ENCODE measurements at regions not wholly inside any gene's neighbourhood (a gene's known extent, or its start where the extent isn't known, plus 50 kb on each side); places are given as distances from the start of the nearest gene placed in this dataset.

- TF ChIP-seq MAX (IDR thresholded peaks at IDR 0.05; ENCODE audit: low read depth, low read length), result no peak
- no peak for TF ChIP-seq POLR2A (IDR thresholded peaks at IDR 0.05; ENCODE audit: extremely low read depth, insufficient read length)
- TF ChIP-seq CTCF (IDR thresholded peaks at IDR 0.05; ENCODE audit: low read depth, low read length), result no peak
- no peak for TF ChIP-seq MYC (IDR thresholded peaks at IDR 0.05; ENCODE audit: low read depth, low read length)
- no peak overlapping the region for H3K4me3 ChIP-seq (ENCODE audit: low read depth, low read length)
- no peak for DNase-seq (ENCODE audit: low read depth)
These were observed 57.1 kb downstream of the FAM47B start for GRCh38 chrX:34999702-35000101.

- TF ChIP-seq POLR2A (IDR thresholded peaks at IDR 0.05; ENCODE audit: extremely low read depth, insufficient read length) (no peak), CTCF (IDR thresholded peaks at IDR 0.05; ENCODE audit: low read depth, low read length) (no peak), MYC (IDR thresholded peaks at IDR 0.05; ENCODE audit: low read depth, low read length) (no peak), MAX (IDR thresholded peaks at IDR 0.05; ENCODE audit: low read depth, low read length) (no peak)
- H3K4me3 ChIP-seq (ENCODE audit: low read depth, low read length), result no peak overlapping the region
- no peak for DNase-seq (ENCODE audit: low read depth)
These were observed 63.8 kb downstream of the FAM47B start for GRCh38 chrX:35006361-35006760.

GRCh38 chrX:35015621-35016020 lies 73.0 kb downstream of the FAM47B start:
- no peak for TF ChIP-seq POLR2A (IDR thresholded peaks at IDR 0.05; ENCODE audit: extremely low read depth, insufficient read length)
- TF ChIP-seq CTCF (IDR thresholded peaks at IDR 0.05; ENCODE audit: low read depth, low read length), result no peak
- no peak for TF ChIP-seq MYC (IDR thresholded peaks at IDR 0.05; ENCODE audit: low read depth, low read length)
- TF ChIP-seq MAX (IDR thresholded peaks at IDR 0.05; ENCODE audit: low read depth, low read length), result no peak
- no peak overlapping the region for H3K4me3 ChIP-seq (ENCODE audit: low read depth, low read length)
- no peak for DNase-seq (ENCODE audit: low read depth)

- DNase-seq (ENCODE audit: low read depth), result no peak
- TF ChIP-seq POLR2A (IDR thresholded peaks at IDR 0.05; ENCODE audit: extremely low read depth, insufficient read length), result no peak
- TF ChIP-seq MAX (IDR thresholded peaks at IDR 0.05; ENCODE audit: low read depth, low read length), result no peak
- no peak overlapping the region for H3K4me3 ChIP-seq (ENCODE audit: low read depth, low read length)
These were observed 73.5 kb downstream of the FAM47B start for GRCh38 chrX:35016051-35016450.

- DNase-seq (ENCODE audit: low read depth), result no peak
- H3K4me3 ChIP-seq (ENCODE audit: low read depth, low read length), result no peak overlapping the region
- TF ChIP-seq CTCF (IDR thresholded peaks at IDR 0.05; ENCODE audit: low read depth, low read length), result no peak
- no peak for TF ChIP-seq POLR2A (IDR thresholded peaks at IDR 0.05; ENCODE audit: extremely low read depth, insufficient read length)
- no peak for TF ChIP-seq MYC (IDR thresholded peaks at IDR 0.05; ENCODE audit: low read depth, low read length)
- TF ChIP-seq MAX (IDR thresholded peaks at IDR 0.05; ENCODE audit: low read depth, low read length), result no peak
These were observed 74.7 kb downstream of the FAM47B start for GRCh38 chrX:35017284-35017683.

- TF ChIP-seq POLR2A (IDR thresholded peaks at IDR 0.05; ENCODE audit: extremely low read depth, insufficient read length) (no peak), CTCF (IDR thresholded peaks at IDR 0.05; ENCODE audit: low read depth, low read length) (no peak), MYC (IDR thresholded peaks at IDR 0.05; ENCODE audit: low read depth, low read length) (no peak), MAX (IDR thresholded peaks at IDR 0.05; ENCODE audit: low read depth, low read length) (no peak)
- no peak overlapping the region for H3K4me3 ChIP-seq (ENCODE audit: low read depth, low read length)
- no peak for DNase-seq (ENCODE audit: low read depth)
These were observed 81.1 kb downstream of the FAM47B start for GRCh38 chrX:35023683-35024082.
